Gastrocnemius medialis (tissue), 4 donors: ENCODE measurements at regions not wholly inside any gene's neighbourhood (a gene's known extent, or its start where the extent isn't known, plus 50 kb on each side); places are given as distances from the start of the nearest gene placed in this dataset.

ENCODE experiments used
- ATAC-seq, 2 donors: fragments of 150-250 bp; one replicate each; pipeline ENCODE4 v1.9.1; 2016
- DNase-seq, 2 donors: peaks; one replicate each; pipeline ENCODE4 v3.0.0-alpha.2; 2019
- H3K27ac ChIP-seq, 4 donors: fragments of 200-600 bp; sonication (generic); 1 replicate in 1 of 4; 2 replicates in 3 of 4; pipeline ENCODE4 v1.5.1; 2016 to 2018; ENCODE audit warnings: mild to moderate bottlenecking in 2 of 4, moderate library complexity in 1 of 4
- H3K27me3 ChIP-seq, 3 donors: fragments of 200-600 bp; sonication (generic) in 2 of 3; 1 replicate in 1 of 3; 2 replicates in 2 of 3; pipeline versions ENCODE4 v1.5.1 to v1.6.0; 2016 to 2019; ENCODE audit warnings: mild to moderate bottlenecking in 1 of 3, moderate library complexity in 1 of 3
- H3K36me3 ChIP-seq, 2 donors: fragments of 200-600 bp; sonication (generic) in 1 of 2; one replicate each; pipeline ENCODE4 v1.5.1; 2017 to 2018
- H3K4me1 ChIP-seq, 2 donors: fragments of 200-600 bp; sonication (generic) in 1 of 2; one replicate each; pipeline ENCODE4 v1.5.1; 2016 to 2017; ENCODE audit warnings: mild to moderate bottlenecking in 2 of 2
- H3K4me3 ChIP-seq, 4 donors: fragments of 200-600 bp; sonication (generic) in 3 of 4; 1 replicate in 1 of 4; 2 replicates in 3 of 4; pipeline ENCODE4 v1.5.1; 2016 to 2019; ENCODE audit warnings: mild to moderate bottlenecking in 2 of 4
- H3K9me3 ChIP-seq, 3 donors: fragments of 200-600 bp; sonication (generic) in 2 of 3; 1 replicate in 1 of 3; 2 replicates in 2 of 3; pipeline ENCODE4 v1.5.1; 2016 to 2019
- POLR2A ChIP-seq, 2 donors: fragments of 450-650 bp; IDR thresholded peaks; one replicate each; pipeline ENCODE4 v1.6.1; 2017; ENCODE audit warnings: antibody characterized with exemption in 2 of 2, mild to moderate bottlenecking in 2 of 2, moderate library complexity in 2 of 2
- in situ Hi-C, 4 donors: fragments of 200-750 bp; cut with MboI; loops; one replicate each; pipeline versions ENCODE4 v1.15.0 to v1.8.0; 2017; ENCODE audit warnings: low sequenced_read_pairs in 4 of 4
- intact Hi-C: fragments of 100-400 bp; cut with DNase I; formaldehyde crosslinking; loops from one replicate; pipeline ENCODE4 v1.15.1; 2023; ENCODE audit warnings: low total_unique reads
- TF ChIP-seq, protein P1 (sequence below), 5 experiments: fragments of 450-650 bp in 3 of 5; fragments of 200-600 bp in 2 of 5; sonication (generic) in 2 of 5; IDR thresholded peaks in 4 of 5; conservative IDR thresholded peaks in 1 of 5; 1 replicate in 4 of 5; 2 replicates in 1 of 5; pipeline ENCODE4 v1.5.1; 2016 to 2019; ENCODE audit warnings: antibody characterized with exemption in 5 of 5, mild to moderate bottlenecking in 3 of 5, moderate library complexity in 3 of 5

DNA sequence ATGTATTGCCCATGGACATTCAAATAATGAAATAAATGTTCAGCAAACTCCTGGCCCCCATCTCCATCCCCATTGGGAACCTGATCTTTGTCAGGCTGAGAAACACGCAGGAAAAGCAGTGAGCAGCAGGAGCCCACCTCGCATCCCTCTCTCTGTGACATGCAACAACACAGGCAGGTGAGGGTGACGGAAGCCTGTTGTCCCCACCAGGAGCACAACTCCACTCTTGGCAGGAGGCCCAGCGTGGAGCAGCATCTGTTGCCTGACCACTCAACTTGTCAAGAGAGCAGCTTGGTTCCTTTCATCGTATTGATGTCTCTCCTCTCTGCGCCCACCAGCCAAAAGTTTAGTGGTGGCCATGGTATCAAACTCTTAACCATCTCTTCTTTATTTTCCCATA, 586.9 kb upstream of the ARID1B start:
- no peak for DNase-seq
- intact Hi-C loops (no loop called here), in situ Hi-C loops (no loop called here)
- no peak overlapping the region for H3K27ac ChIP-seq
- no peaks in the 10 kb centered on the region for H3K4me1 ChIP-seq
- no peaks in the 10 kb centered on the region for H3K36me3 ChIP-seq
- ATAC-seq = no peak
- H3K27me3 ChIP-seq = no peaks in the 10 kb centered on the region
- H3K4me3 ChIP-seq = no peak overlapping the region
- no peaks in the 10 kb centered on the region for H3K9me3 ChIP-seq
- no peak for TF ChIP-seq POLR2A (IDR thresholded peaks at IDR 0.05)
- TF ChIP-seq, protein P1, sequence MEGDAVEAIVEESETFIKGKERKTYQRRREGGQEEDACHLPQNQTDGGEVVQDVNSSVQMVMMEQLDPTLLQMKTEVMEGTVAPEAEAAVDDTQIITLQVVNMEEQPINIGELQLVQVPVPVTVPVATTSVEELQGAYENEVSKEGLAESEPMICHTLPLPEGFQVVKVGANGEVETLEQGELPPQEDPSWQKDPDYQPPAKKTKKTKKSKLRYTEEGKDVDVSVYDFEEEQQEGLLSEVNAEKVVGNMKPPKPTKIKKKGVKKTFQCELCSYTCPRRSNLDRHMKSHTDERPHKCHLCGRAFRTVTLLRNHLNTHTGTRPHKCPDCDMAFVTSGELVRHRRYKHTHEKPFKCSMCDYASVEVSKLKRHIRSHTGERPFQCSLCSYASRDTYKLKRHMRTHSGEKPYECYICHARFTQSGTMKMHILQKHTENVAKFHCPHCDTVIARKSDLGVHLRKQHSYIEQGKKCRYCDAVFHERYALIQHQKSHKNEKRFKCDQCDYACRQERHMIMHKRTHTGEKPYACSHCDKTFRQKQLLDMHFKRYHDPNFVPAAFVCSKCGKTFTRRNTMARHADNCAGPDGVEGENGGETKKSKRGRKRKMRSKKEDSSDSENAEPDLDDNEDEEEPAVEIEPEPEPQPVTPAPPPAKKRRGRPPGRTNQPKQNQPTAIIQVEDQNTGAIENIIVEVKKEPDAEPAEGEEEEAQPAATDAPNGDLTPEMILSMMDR (IDR thresholded peaks at IDR 0.05 in 4 of 5, conservative IDR thresholded peaks at IDR 0.05 in 1 of 5) = no peak

DNA sequence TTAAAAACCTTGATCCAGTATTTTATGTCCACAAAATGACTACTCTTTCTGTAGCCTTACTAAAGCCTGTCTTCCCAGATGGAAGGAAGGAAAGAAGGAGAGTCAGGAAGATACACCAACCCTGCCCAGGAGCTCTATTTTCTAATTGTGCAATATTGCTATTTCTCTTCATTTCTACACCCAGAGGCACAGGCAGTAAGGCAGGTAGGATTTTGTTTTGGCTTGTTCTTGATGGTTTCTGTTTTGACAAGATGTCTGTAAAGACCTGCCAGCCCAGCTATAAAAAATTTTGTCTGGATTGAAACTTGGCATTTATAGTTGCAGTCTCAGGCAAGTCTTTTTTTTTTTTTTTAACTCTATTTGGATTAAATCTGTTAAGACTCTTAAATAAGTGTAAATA, 587.5 kb upstream of the ARID1B start:
- ATAC-seq (no peak), DNase-seq (no peak)
- Histone ChIP-seq H3K27ac (no peak overlapping the region), H3K4me1 (no peaks in the 10 kb centered on the region), H3K9me3 (no peaks in the 10 kb centered on the region), H3K36me3 (no peaks in the 10 kb centered on the region), H3K27me3 (no peaks in the 10 kb centered on the region), H3K4me3 (no peak overlapping the region)
- in situ Hi-C loops (no loop called here), intact Hi-C loops (no loop called here)
- TF ChIP-seq, protein P1 (IDR thresholded peaks at IDR 0.05 in 4 of 5, conservative IDR thresholded peaks at IDR 0.05 in 1 of 5) = no peak
- TF ChIP-seq POLR2A (IDR thresholded peaks at IDR 0.05) = no peak

DNA sequence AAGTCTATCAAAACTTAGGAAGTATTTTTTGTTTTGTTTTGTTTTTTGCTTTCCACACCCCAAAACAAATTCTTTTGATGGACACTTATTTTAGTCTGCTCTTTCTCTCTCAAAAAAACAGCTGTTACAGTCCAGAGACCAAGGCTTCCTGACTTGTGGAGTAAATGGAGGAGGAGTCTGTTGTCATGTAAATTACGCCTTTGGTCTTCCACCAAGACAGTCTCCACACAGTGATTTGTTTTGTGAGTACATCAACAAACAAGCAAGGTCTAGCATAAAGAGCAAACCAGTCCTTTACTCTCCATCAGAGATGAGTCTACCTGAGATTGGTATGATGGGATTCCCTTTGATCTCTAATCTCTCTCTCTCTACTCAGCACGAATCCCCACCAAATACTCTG, 588.0 kb upstream of the ARID1B start:
- ATAC-seq = no peak
- Histone ChIP-seq H3K36me3 (no peaks in the 10 kb centered on the region), H3K9me3 (no peaks in the 10 kb centered on the region), H3K27me3 (no peaks in the 10 kb centered on the region), H3K4me1 (no peaks in the 10 kb centered on the region), H3K27ac (no peak overlapping the region), H3K4me3 (no peak overlapping the region)
- intact Hi-C loops (no loop called here), in situ Hi-C loops (no loop called here)
- TF ChIP-seq POLR2A (IDR thresholded peaks at IDR 0.05) = no peak
- TF ChIP-seq, protein P1 (IDR thresholded peaks at IDR 0.05 in 4 of 5, conservative IDR thresholded peaks at IDR 0.05 in 1 of 5) = no peak
- DNase-seq = no peak

DNA sequence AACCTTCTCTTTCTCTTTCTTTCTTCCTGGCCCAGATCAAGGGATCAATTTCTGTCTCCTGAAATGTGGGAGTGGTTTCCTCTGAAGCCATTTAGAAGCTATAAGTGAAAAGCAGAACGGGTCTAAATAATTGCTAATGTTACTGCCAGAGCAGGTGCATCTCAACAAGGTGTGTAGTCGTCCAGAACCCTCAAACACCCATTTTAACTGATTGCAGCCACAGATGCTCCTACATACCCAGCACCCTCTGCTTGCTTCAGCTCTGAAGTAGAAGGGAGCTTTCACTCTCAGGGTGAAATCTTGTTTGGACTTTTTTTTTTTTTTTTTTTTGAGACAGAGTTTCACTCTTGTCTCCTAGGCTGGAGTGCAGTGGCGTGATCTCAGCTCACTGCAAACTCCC, 592.1 kb upstream of the ARID1B start:
- Histone ChIP-seq H3K4me3 (no peak overlapping the region), H3K4me1 (no peaks in the 10 kb centered on the region), H3K27me3 (no peaks in the 10 kb centered on the region), H3K9me3 (no peaks in the 10 kb centered on the region), H3K36me3 (no peaks in the 10 kb centered on the region), H3K27ac (no peak overlapping the region)
- no peak for TF ChIP-seq POLR2A (IDR thresholded peaks at IDR 0.05)
- TF ChIP-seq, protein P1 (IDR thresholded peaks at IDR 0.05 in 4 of 5, conservative IDR thresholded peaks at IDR 0.05 in 1 of 5) = no peak
- ATAC-seq (no peak), DNase-seq (no peak)
- intact Hi-C loops (no loop called here), in situ Hi-C loops (no loop called here)

DNA sequence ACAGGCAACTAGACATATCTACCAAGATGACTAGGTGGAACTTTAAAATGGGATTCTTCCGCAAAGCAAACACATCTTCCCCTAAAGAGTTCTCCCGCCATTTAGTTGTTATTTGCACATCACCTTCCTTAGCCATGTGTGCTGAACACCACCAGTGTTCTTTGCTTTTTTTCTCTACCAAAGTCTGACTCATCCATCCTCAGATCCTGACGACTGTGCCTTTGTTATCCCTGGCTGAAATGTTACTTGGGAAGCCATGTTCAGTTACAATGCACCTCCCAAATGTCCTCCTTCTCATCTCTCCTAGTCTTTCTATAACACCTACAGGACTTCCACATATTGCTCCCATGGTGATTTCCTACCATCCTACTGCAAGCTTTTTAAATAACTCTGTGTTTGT, 593.5 kb upstream of the ARID1B start:
- TF ChIP-seq, protein P1 (IDR thresholded peaks at IDR 0.05 in 4 of 5, conservative IDR thresholded peaks at IDR 0.05 in 1 of 5) = no peak
- no peak for TF ChIP-seq POLR2A (IDR thresholded peaks at IDR 0.05)
- DNase-seq = no peak
- Histone ChIP-seq H3K4me3 (no peak overlapping the region), H3K27ac (no peak overlapping the region), H3K4me1 (no peaks in the 10 kb centered on the region), H3K36me3 (no peaks in the 10 kb centered on the region), H3K9me3 (no peaks in the 10 kb centered on the region), H3K27me3 (no peaks in the 10 kb centered on the region)
- in situ Hi-C loops (no loop called here), intact Hi-C loops (no loop called here)
- ATAC-seq = no peak
